ENCODE measurements at regions not wholly inside any gene's neighbourhood (a gene's known extent, or its start where the extent isn't known, plus 50 kb on each side); places are given as distances from the start of the nearest gene placed in this dataset.

- ChIA-PET CTCF (interaction anchor here (1.0 to 1.2 kb wide), 2 partner anchors 212 kb away, joined by 3 to 4 read pairs; no protein-coding TSS in a partner anchor), POLR2A (interaction anchor here (0.7 to 2.3 kb wide), 5 partner anchors 12 to 53 kb away, joined by 3 to 19 read pairs (median 4); partner anchors contain the start of gene UBL3)
- H3K36me3 ChIP-seq (ENCODE audit: insufficient read depth, low read length): no peaks in the 10 kb centered on the region
- Mint-ChIP-seq H3K27me3 (no peaks in the 10 kb centered on the region), H3K36me3 (ENCODE audit: low read depth) (no peaks in the 10 kb centered on the region), H3K4me1 (ENCODE audit: low read depth) (peaks cover 27% of the 10 kb centered on the region), H3K27ac (peak overlapping the region; percentile 60), H3K4me3 (peak overlapping the region; percentile 84), H3K9me3 (no peaks in the 10 kb centered on the region)
- peak overlapping the region in 1 of 2 donors; percentile 37 for H3K27ac ChIP-seq (ENCODE audit: low read depth in 1 of 2, low read length in 2 of 2)
- peak overlapping the region; percentile 45 for H3K4me3 ChIP-seq (ENCODE audit: low read length)
- H3K9me3 ChIP-seq (ENCODE audit: control insufficient read depth in 1 of 2, insufficient read depth in 1 of 2, low read length in 2 of 2): no peaks in the 10 kb centered on the region
- no peak for ATAC-seq (ENCODE audit: poor library complexity)
- H3K4me1 ChIP-seq (ENCODE audit: insufficient read depth, low read length): peaks cover 20% of the 10 kb centered on the region
- H3K27me3 ChIP-seq (ENCODE audit: control insufficient read depth in 1 of 2, insufficient read depth in 2 of 2, low read length in 2 of 2): no peaks in the 10 kb centered on the region
- intact Hi-C loops (cut with DNase I, micrococcal nuclease): loop anchor here (5.0 kb wide), 2 partner anchors 45 to 55 kb away; no protein-coding TSS in a partner anchor
- TF ChIP-seq CTCF (IDR thresholded peaks at IDR 0.05): no peak
- no peak for DNase-seq
These were observed 52.4 kb upstream of the UBL3 start for GRCh38 chr13:29902632-29903305.

GRCh38 chr13:29901710-29902631 is 51.6 kb upstream of the UBL3 start:
- Histone ChIP-seq H3K4me1 (ENCODE audit: insufficient read depth, low read length) (peaks cover 20% of the 10 kb centered on the region), H3K27ac (ENCODE audit: low read depth in 1 of 2, low read length in 2 of 2) (peak overlapping the region in 1 of 2 donors; percentile 37), H3K4me3 (ENCODE audit: low read length) (peak overlapping the region; percentile 45), H3K36me3 (ENCODE audit: insufficient read depth, low read length) (no peaks in the 10 kb centered on the region), H3K27me3 (ENCODE audit: control insufficient read depth in 1 of 2, insufficient read depth in 2 of 2, low read length in 2 of 2) (no peaks in the 10 kb centered on the region), H3K9me3 (ENCODE audit: control insufficient read depth in 1 of 2, insufficient read depth in 1 of 2, low read length in 2 of 2) (no peaks in the 10 kb centered on the region)
- DNase-seq: peak in 11 of 14 experiments; percentile 3 to 74 (median 17)
- TF ChIP-seq CTCF (IDR thresholded peaks at IDR 0.05): no peak
- H3K4me1 Mint-ChIP-seq (ENCODE audit: low read depth): peaks cover 27% of the 10 kb centered on the region
- POLR2A ChIA-PET: interaction anchor here (1.0 to 2.3 kb wide), 4 partner anchors 11 to 52 kb away, joined by 3 to 19 read pairs (median 10); partner anchors contain the start of gene UBL3
- CTCF ChIA-PET: interaction anchor here (0.8 to 1.2 kb wide), 2 partner anchors 34 to 213 kb away, joined by 3 to 5 read pairs; no protein-coding TSS in a partner anchor
- H3K27ac Mint-ChIP-seq: peak overlapping the region; percentile 60
- H3K9me3 Mint-ChIP-seq: no peaks in the 10 kb centered on the region
- peak overlapping the region; percentile 84 for H3K4me3 Mint-ChIP-seq
- intact Hi-C loops (cut with DNase I, micrococcal nuclease): loop anchor here (5.0 kb wide), 2 partner anchors 45 to 55 kb away; no protein-coding TSS in a partner anchor
- no peaks in the 10 kb centered on the region for H3K36me3 Mint-ChIP-seq (ENCODE audit: low read depth)
- ATAC-seq (ENCODE audit: poor library complexity): peak; percentile 69
- H3K27me3 Mint-ChIP-seq: no peaks in the 10 kb centered on the region
